ENCODE measurements at regions not wholly inside any gene's neighbourhood (a gene's known extent, or its start where the extent isn't known, plus 50 kb on each side); places are given as distances from the start of the nearest gene placed in this dataset.
A peak's percentile ranks its signal among the peaks of the same experiment; 100 is the strongest.

DNA sequence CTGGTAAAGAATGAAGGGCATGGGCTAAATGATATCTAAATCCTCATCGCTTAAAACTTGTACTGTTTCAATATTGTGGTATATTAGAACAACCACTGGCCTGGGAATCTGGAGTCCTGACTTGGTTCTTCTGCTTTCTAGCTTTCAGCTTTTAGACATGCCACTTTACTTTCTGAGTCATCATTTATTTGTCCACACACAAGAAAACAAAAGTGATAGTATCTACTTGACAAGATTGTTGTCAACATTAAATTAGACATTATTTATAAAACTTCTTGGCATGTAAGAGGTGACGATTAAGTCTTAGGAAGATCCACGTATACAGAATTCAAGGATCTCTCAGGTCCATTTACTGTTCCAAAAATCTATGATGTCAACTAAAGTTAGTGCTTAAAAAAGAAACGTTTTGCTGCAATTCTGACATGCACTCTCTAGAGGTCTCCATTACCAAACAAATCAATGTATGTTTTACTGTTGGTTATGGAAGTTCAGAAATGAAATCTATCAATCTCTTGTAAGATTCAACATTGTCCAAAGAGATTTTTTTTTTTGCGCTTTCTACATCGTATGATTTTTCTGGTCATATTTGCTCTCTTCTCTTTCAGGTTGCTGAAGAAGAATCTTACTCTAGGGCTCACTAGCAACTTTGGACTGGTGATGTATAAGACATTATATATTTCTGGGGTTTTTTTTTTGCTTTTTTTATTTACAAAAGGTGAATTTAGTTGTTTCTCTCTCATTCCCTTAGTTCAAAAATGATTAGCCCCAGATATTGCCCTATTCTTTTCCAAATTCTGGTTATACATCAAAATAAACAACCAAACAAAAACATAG lies 53.6 kb upstream of the DYNC1I1 start:
- Mint-ChIP-seq H3K9me3 (no peaks in the 10 kb centered on the region), H3K4me3 (no peak overlapping the region), H3K4me1 (peaks cover 2 to 13% of the 10 kb centered on the region in 2 donors), H3K36me3 (no peaks in the 10 kb centered on the region), H3K27me3 (peaks cover 4 to 25% of the 10 kb centered on the region in 2 donors), H3K27ac (no peak overlapping the region)
- DNase-seq: no peak
- ATAC-seq (replicated peaks): no peak

GRCh38 chr7:95716357-95717122 lies 55.8 kb upstream of the DYNC1I1 start:
- DNase-seq (no peak), ATAC-seq (replicated peaks) (no peak)
- Mint-ChIP-seq H3K9me3 (peaks cover 4 to 9% of the 10 kb centered on the region in 2 donors), H3K36me3 (peaks cover 3% of the 10 kb centered on the region in 2 donors), H3K27ac (no peak overlapping the region), H3K27me3 (peaks cover 6 to 15% of the 10 kb centered on the region in 2 donors), H3K4me1 (peaks cover 2 to 13% of the 10 kb centered on the region in 2 donors), H3K4me3 (no peak overlapping the region)

- no peak overlapping the region for H3K4me3 Mint-ChIP-seq
- H3K4me1 Mint-ChIP-seq: peaks cover 4 to 19% of the 10 kb centered on the region in 2 donors
- H3K9me3 Mint-ChIP-seq: peaks cover 8 to 9% of the 10 kb centered on the region in 2 donors
- no peak overlapping the region for H3K27ac Mint-ChIP-seq
- H3K27me3 Mint-ChIP-seq: peaks cover 3 to 8% of the 10 kb centered on the region in 2 donors
- peak; percentile 100 for ATAC-seq (replicated peaks)
- peaks cover 3 to 6% of the 10 kb centered on the region in 2 donors for H3K36me3 Mint-ChIP-seq
- DNase-seq: peak; percentile 18
These were observed 57.1 kb upstream of the DYNC1I1 start for GRCh38 chr7:95715274-95715673.

DNA sequence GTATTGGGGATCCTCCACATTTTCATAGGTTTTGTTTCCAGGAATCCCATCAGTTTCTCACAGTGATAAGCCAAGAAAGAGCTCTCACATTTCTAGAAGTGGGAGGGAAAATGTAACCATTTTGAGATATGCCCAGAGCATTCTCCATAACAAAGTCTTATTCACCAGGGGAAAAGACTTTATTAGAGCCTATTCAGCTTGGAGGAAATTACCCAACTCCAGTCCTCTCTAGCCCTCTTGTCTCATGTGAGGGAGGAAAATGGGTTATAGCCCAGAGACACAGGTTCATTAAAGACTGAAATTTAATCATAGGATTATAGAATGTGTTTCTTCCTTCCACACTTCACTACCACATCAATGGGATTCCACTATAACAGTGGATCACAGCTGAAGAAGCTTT lies 61.6 kb upstream of the DYNC1I1 start:
- ATAC-seq (replicated peaks): no peak
- peaks cover 3 to 9% of the 10 kb centered on the region in 2 donors for H3K36me3 Mint-ChIP-seq
- no peak for DNase-seq
- H3K4me3 Mint-ChIP-seq: no peak overlapping the region
- H3K4me1 Mint-ChIP-seq: peaks cover 2 to 13% of the 10 kb centered on the region in 2 donors
- H3K27me3 Mint-ChIP-seq: peaks cover 30 to 40% of the 10 kb centered on the region in 2 donors
- no peak overlapping the region for H3K27ac Mint-ChIP-seq
- H3K9me3 Mint-ChIP-seq: peaks cover 16 to 23% of the 10 kb centered on the region in 2 donors

DNA sequence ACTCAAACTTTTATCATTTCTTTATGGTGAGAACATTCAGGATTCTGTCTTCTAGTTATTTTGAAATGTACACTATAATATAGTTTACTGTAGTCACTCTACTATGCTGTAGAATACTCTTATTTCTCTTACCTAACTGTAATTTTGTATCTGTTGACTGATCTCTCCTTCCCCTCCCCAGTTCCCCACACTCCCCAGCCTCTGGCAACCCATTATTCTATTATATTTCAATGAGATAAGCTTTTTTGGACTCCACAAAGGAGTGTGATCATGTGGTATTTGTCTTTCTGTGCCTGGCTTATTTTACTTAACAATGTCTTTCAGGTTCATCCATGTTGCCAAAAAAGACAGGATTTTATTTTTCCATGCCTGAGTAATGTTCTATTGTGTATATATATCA lies 71.4 kb upstream of the DYNC1I1 start:
- Mint-ChIP-seq H3K36me3 (peaks cover 0 to 2% of the 10 kb centered on the region in 2 donors), H3K9me3 (peaks cover 0 to 2% of the 10 kb centered on the region in 2 donors), H3K4me1 (no peaks in the 10 kb centered on the region), H3K27me3 (peaks cover 27 to 35% of the 10 kb centered on the region in 2 donors), H3K27ac (no peak overlapping the region), H3K4me3 (no peak overlapping the region)
- no peak for DNase-seq
- no peak for ATAC-seq (replicated peaks)

DNA sequence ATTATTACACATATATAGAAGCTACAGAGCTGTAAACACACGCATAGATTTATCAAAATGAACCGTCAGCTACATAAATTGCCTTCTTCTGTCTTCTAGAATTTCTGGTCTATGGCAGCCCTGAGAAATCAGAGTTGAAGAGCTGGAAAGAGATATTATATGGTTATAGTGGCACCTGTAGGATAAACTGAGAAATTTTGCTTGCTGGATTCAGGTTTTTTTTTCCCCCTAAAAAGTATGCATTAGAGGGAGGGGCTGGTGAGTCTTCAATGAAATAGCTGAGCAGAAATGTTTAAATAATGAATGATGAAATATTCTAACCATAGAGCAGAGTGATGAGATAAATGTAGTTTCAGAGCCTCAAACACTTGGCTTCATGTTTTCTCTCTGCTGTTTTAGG lies 78.0 kb upstream of the DYNC1I1 start:
- no peak overlapping the region for H3K4me3 Mint-ChIP-seq
- ATAC-seq (replicated peaks): no peak
- no peak for DNase-seq

DNA sequence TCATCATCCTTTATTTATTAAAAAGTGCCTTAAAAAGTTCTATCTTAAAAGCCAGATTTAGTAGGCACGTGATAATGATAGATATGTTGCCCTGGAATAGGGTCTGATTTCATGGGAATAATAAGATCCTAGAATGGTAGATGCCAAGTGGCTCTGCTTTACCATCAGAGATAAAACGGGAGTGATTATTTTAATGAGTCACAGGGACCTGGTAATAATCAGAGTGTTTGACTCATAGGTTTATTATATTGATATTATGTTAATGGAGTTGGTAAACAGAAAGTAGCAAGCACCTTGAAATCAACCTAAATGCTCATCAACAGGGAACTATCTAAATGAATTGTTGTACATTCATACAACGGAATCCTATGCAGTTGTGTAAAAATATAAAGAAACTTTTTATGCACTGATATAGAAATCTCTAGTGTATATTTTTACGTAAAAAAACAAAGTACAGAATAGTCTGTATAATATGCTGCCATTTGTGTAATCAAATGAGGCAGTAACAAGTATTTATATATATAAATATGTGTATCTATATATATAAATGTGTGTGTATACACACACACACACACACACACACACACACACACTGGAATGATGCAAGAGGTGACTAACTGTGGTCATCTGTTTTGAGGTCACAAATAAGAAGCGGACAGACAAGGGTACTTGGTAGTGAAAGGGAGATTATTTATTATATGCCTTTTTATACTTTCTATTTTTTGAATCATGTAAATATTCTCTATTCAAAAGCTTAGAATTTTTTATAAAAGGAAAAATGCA lies 78.6 kb upstream of the DYNC1I1 start:
- Mint-ChIP-seq H3K4me1 (peaks cover 0 to 8% of the 10 kb centered on the region in 2 donors), H3K9me3 (no peaks in the 10 kb centered on the region), H3K36me3 (no peaks in the 10 kb centered on the region), H3K4me3 (no peak overlapping the region), H3K27ac (no peak overlapping the region), H3K27me3 (peaks cover 13 to 21% of the 10 kb centered on the region in 2 donors)
- no peak for ATAC-seq (replicated peaks)
- DNase-seq: no peak

More for the DNA sequence above, 78.0 kb upstream of the DYNC1I1 start:
- no peaks in the 10 kb centered on the region for H3K9me3 Mint-ChIP-seq
- peaks cover 0 to 8% of the 10 kb centered on the region in 2 donors for H3K4me1 Mint-ChIP-seq
- H3K27me3 Mint-ChIP-seq: peaks cover 13 to 26% of the 10 kb centered on the region in 2 donors
- no peak overlapping the region for H3K27ac Mint-ChIP-seq
- H3K36me3 Mint-ChIP-seq: no peaks in the 10 kb centered on the region

GRCh38 chr7:95691464-95691863 lies 80.9 kb upstream of the DYNC1I1 start:
- Mint-ChIP-seq H3K9me3 (no peaks in the 10 kb centered on the region), H3K27ac (no peak overlapping the region), H3K4me1 (peaks cover 0 to 8% of the 10 kb centered on the region in 2 donors), H3K36me3 (no peaks in the 10 kb centered on the region), H3K27me3 (peaks cover 10 to 13% of the 10 kb centered on the region in 2 donors), H3K4me3 (no peak overlapping the region)
- ATAC-seq (replicated peaks) (no peak), DNase-seq (no peak)

DNA sequence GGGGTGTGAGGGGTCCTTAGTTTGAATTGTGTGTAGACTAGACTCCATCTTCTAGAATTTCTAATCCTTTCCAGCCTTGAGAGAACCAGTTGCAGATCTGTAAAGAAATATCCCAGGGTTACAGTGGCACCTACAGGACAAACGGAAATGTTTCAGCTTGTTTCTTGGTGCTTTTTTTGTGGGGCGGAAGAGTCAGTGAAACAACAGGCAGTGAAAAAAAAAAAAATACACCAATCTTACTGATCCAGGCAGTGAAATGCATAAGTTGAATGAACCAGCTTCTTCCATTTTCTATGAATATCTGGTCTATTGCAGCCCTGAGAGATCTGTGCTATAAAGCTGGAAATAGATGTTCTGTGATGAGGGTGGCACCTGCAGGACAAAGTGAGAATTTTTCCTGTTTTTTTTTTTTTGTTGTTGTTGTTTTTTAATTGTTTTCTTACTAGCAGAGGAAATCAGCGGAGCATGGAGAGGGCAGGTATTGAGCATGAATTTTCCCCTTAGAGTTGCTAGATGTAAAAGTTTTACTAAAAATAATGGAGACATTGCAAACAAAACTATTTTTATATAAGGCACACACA lies 81.9 kb upstream of the DYNC1I1 start:
- ATAC-seq (replicated peaks) (peak; percentile 73 to 79), DNase-seq (peak; percentile 14)
- Mint-ChIP-seq H3K4me3 (peak overlapping the region in 1 of 2 donors; percentile 25), H3K9me3 (no peaks in the 10 kb centered on the region), H3K27me3 (peaks cover 5 to 8% of the 10 kb centered on the region in 2 donors), H3K27ac (no peak overlapping the region), H3K4me1 (peaks cover 0 to 8% of the 10 kb centered on the region in 2 donors), H3K36me3 (no peaks in the 10 kb centered on the region)

DNA sequence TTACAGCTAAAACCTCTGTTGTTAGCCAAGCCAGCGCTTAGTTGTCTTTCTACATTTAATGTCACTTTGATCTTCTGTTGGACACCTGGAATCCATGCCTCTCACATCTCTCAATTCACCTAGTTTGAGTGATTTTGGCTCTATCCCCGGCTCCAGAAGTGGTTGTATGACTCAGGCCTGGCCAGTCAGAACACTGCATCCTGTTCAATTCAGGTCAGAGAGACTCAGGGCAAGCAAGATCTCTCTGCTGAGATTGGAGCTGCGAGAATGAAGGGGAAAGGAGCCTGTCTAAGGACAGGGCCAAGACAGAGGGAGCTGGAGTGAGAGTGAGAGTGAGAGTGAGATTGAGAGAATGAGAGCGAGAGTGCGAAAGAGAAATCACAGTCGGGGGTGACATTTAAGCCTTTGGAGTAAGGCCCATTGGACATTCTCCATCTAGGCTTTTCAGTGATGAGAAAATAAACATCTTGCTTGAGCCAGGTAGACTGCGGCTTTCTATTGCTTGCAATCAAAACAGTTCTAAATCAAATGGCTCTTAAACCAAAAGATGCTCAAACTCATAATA lies 83.3 kb upstream of the DYNC1I1 start:
- Mint-ChIP-seq H3K4me3 (no peak overlapping the region), H3K9me3 (no peaks in the 10 kb centered on the region), H3K4me1 (peaks cover 0 to 8% of the 10 kb centered on the region in 2 donors), H3K36me3 (no peaks in the 10 kb centered on the region), H3K27ac (no peak overlapping the region), H3K27me3 (peaks cover 3 to 5% of the 10 kb centered on the region in 2 donors)
- ATAC-seq (replicated peaks) (no peak), DNase-seq (no peak)

GRCh38 chr7:95687759-95688343 lies 84.5 kb upstream of the DYNC1I1 start:
- H3K36me3 Mint-ChIP-seq: no peaks in the 10 kb centered on the region
- DNase-seq (no peak), ATAC-seq (replicated peaks) (no peak)
- peaks cover 0 to under 1% of the 10 kb centered on the region in 2 donors for H3K27me3 Mint-ChIP-seq
- H3K4me1 Mint-ChIP-seq: peaks cover 0 to 8% of the 10 kb centered on the region in 2 donors
- no peaks in the 10 kb centered on the region for H3K9me3 Mint-ChIP-seq
- no peak overlapping the region for H3K4me3 Mint-ChIP-seq
- no peak overlapping the region for H3K27ac Mint-ChIP-seq

DNA sequence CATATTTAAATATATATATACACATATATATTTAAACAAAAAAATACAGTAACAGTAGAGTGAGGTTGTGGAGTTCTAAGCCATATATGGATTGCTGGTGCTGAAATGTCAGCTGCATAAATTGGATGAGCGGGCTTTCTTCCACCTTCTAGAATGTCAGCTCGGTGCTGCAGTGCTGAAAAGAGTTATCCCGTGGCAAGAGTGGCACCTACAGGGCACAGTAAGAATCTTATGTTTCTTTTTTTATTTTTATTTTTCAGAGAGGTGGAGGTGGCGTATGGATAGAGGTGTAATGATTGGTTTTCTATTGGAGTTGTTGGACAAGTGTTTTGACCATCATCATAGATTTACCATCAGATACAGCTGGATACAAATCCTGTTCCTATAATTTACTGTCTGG lies 86.2 kb upstream of the DYNC1I1 start:
- peak; percentile 70 to 74 for ATAC-seq (replicated peaks)
- no peak for DNase-seq

DNA sequence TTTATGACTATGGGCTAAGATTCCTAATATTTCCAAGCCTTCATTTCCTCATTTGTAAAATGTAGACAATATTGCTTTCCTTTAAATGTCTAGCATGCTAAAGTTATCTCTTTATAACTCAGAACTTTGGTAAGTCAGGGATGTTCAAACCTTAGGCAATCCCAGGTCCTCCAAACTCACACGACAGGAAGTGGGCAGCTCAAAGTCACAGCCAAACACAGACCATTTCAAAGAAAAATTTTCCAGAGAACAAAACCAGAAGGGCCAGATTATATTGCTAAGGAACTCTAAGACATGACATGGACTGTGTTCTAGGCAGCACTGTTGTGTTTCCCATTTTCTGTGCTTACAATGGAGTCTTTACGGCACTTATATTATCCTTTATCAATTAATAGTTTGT lies 87.8 kb upstream of the DYNC1I1 start:
- no peak for ATAC-seq (replicated peaks)
- no peak overlapping the region for H3K27ac Mint-ChIP-seq
- DNase-seq: no peak
- no peak overlapping the region for H3K4me3 Mint-ChIP-seq
- H3K4me1 Mint-ChIP-seq: peaks cover 3 to 5% of the 10 kb centered on the region in 2 donors
- H3K27me3 Mint-ChIP-seq: no peaks in the 10 kb centered on the region
- no peaks in the 10 kb centered on the region for H3K36me3 Mint-ChIP-seq
- no peaks in the 10 kb centered on the region for H3K9me3 Mint-ChIP-seq

More for the DNA sequence above, 86.2 kb upstream of the DYNC1I1 start:
- H3K4me3 Mint-ChIP-seq: no peak overlapping the region
- no peak overlapping the region for H3K27ac Mint-ChIP-seq
- H3K36me3 Mint-ChIP-seq: no peaks in the 10 kb centered on the region
- peaks cover 1 to 8% of the 10 kb centered on the region in 2 donors for H3K4me1 Mint-ChIP-seq
- no peaks in the 10 kb centered on the region for H3K9me3 Mint-ChIP-seq
- no peaks in the 10 kb centered on the region for H3K27me3 Mint-ChIP-seq
